Mesendoderm (in vitro differentiated cells): ENCODE measurements at regions not wholly inside any gene's neighbourhood (a gene's known extent, or its start where the extent isn't known, plus 50 kb on each side); places are given as distances from the start of the nearest gene placed in this dataset.

Experiments
- DNase-seq: peaks from one replicate; pipeline ENCODE4 v3.0.0; 2013
- H2AK5ac ChIP-seq: 2 replicates; pipeline ENCODE4 v1.6.1; 2013; ENCODE audit warnings: low read length, inconsistent platforms
- H2BK120ac ChIP-seq: 2 replicates; pipeline ENCODE4 v1.6.1; 2013; ENCODE audit warnings: low read depth, mild to moderate bottlenecking, low read length, moderate library complexity, mixed read lengths
- H2BK15ac ChIP-seq: replicated peaks from 2 replicates; pipeline ENCODE4 v1.6.1; 2013; ENCODE audit warnings: low read depth, mild to moderate bottlenecking, moderate library complexity
- H2BK5ac ChIP-seq: 2 replicates; pipeline ENCODE4 v1.6.1; 2013; ENCODE audit warnings: low read length, inconsistent platforms
- H3K18ac ChIP-seq: 2 replicates; pipeline ENCODE4 v1.6.1; 2013; ENCODE audit warnings: mild to moderate bottlenecking, low read length, mixed read lengths
- H3K23ac ChIP-seq: one replicate; pipeline ENCODE4 v1.6.1; 2013; ENCODE audit warnings: low read length
- H3K27ac ChIP-seq: 2 replicates; pipeline ENCODE4 v1.5.1; 2013; ENCODE audit warnings: low read depth, mild to moderate bottlenecking, inconsistent platforms, low read length, moderate library complexity
- H3K27me3 ChIP-seq: 2 replicates; pipeline ENCODE4 v1.6.1; 2013; ENCODE audit warnings: low read length, control low read depth, mild to moderate bottlenecking, inconsistent platforms; ENCODE audit not compliant: insufficient read depth, poor library complexity
- H3K36me3 ChIP-seq: 2 replicates; pipeline ENCODE4 v1.6.1; 2013; ENCODE audit warnings: low read length, inconsistent platforms; ENCODE audit not compliant: control insufficient read depth, insufficient read depth
- H3K4ac ChIP-seq: one replicate; pipeline ENCODE4 v1.6.1; 2013; ENCODE audit warnings: low read depth, mild to moderate bottlenecking, low read length, moderate library complexity
- H3K4me1 ChIP-seq: 2 replicates; pipeline ENCODE4 v1.6.1; 2013; ENCODE audit warnings: low read depth, low read length, inconsistent platforms; ENCODE audit not compliant: control insufficient read depth
- H3K4me2 ChIP-seq: 2 replicates; pipeline ENCODE4 v1.6.1; 2013; ENCODE audit warnings: low read length
- H3K4me3 ChIP-seq: 2 replicates; pipeline ENCODE4 v1.5.1; 2013; ENCODE audit warnings: mild to moderate bottlenecking, low read length
- H3K56ac ChIP-seq: one replicate; pipeline ENCODE4 v1.6.1; 2013; ENCODE audit warnings: low read length
- H3K79me1 ChIP-seq: 2 replicates; pipeline ENCODE4 v1.6.1; 2013; ENCODE audit warnings: low read length, inconsistent platforms
- H3K79me2 ChIP-seq: 2 replicates; pipeline ENCODE4 v1.6.1; 2013; ENCODE audit warnings: mild to moderate bottlenecking, low read length; ENCODE audit not compliant: control insufficient read depth, insufficient read depth
- H3K9ac ChIP-seq: 2 replicates; pipeline ENCODE4 v1.6.1; 2013; ENCODE audit warnings: low read length, inconsistent platforms
- H4K5ac ChIP-seq: one replicate; pipeline ENCODE4 v1.6.1; 2013; ENCODE audit warnings: low read length
- H4K8ac ChIP-seq: one replicate; pipeline ENCODE4 v1.6.1; 2013; ENCODE audit warnings: low read depth, mild to moderate bottlenecking, control low read depth, low read length, moderate library complexity
- WGBS: extraction: QIAGEN DNeasy Blood & Tissue Kit; methylation state at CpG from one replicate; pipeline ENCODE4 v1.1.7; 2013; ENCODE audit warnings: low lambda C conversion rate, missing lambda C conversion rate; ENCODE audit not compliant: insufficient coverage; ENCODE audit errors: extremely low coverage; 5-methylcytosine and 5-hydroxymethylcytosine counted together

DNA sequence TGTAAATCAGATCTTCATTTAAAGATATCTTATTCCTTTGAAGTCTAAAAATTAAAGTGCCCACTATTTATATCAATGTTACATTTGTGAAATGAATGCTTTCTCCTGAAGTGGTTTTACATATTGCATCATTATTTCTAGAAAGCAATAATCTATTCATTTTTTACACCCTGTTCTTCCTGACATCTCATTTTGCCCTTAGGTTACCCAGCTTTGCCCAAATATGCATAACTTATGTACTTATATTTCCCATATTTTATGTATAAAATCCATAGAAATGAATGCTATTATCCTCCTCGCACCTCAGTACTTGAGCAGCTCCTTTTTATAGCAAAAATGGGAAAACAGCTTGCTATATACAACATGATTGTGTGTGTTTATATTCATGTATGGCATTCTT, 396.5 kb upstream of the DSEL start:
- no peak overlapping the region for H3K9ac ChIP-seq
- no peak overlapping the region for H3K23ac ChIP-seq
- no peaks in the 10 kb centered on the region for H3K36me3 ChIP-seq
- DNase-seq, result no peak
- H4K8ac ChIP-seq, result no peak overlapping the region
- H4K5ac ChIP-seq, result no peak overlapping the region
- no peak overlapping the region for H3K56ac ChIP-seq
- no peak overlapping the region for H2BK5ac ChIP-seq
- WGBS, result no CpG with 5 or more reads among the region's 1 CpG
- H3K18ac ChIP-seq, result no peak overlapping the region
- H3K4me1 ChIP-seq, result no peaks in the 10 kb centered on the region
- H3K4me2 ChIP-seq, result no peak overlapping the region
- no peak overlapping the region for H2BK15ac ChIP-seq
- H3K79me1 ChIP-seq, result no peaks in the 10 kb centered on the region
- H3K27ac ChIP-seq, result no peak overlapping the region
- H3K79me2 ChIP-seq, result no peaks in the 10 kb centered on the region
- H2BK120ac ChIP-seq, result no peak overlapping the region
- no peak overlapping the region for H3K4me3 ChIP-seq
- no peak overlapping the region for H3K4ac ChIP-seq
- no peak overlapping the region for H2AK5ac ChIP-seq
- no peaks in the 10 kb centered on the region for H3K27me3 ChIP-seq

DNA sequence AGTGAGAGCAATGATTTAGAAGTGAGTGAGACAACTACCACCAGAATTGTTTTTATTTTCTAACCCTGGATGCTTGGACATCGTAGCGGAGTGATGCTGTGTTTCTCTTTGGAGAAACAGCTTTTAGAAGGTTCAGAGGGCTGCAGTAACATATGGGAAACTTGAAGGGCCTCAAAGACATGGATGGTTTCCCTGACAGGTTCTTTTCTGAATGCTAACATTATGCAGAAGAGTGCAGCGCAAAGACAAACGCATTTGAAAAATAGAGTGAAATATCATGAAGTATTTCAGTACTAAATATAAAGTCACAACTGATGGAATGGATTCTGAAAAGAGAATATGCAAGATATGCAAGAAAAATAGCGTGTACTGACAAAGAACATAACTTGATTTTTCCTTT, 385.1 kb upstream of the DSEL start:
- no CpG with 5 or more reads among the region's 5 CpGs for WGBS

DNA sequence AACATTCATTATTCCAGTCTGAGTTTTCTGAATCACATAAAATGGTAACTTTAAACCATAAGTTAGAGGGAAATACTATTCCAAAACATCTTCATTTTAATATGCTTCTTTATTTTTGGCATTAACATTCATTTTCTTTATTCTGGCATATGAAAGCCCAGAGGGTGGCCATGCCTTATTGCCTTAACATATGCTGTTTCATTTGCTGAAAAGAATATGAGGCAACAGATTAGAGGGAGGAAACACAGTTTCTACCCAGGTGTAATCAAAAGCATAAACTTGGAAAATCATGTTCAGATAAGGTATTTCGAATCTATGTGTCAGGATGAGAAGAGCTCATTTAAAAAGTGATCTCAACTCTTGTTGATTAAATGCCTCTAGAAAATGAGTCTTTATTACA, 379.9 kb upstream of the DSEL start:
- WGBS, result no CpG with 5 or more reads among the region's 1 CpG

More for the DNA sequence above, 385.1 kb upstream of the DSEL start:
- Histone ChIP-seq H3K56ac (no peak overlapping the region), H3K4me1 (no peaks in the 10 kb centered on the region), H2BK15ac (no peak overlapping the region), H2BK120ac (no peak overlapping the region), H3K27ac (no peak overlapping the region), H3K18ac (no peak overlapping the region), H3K4me3 (no peak overlapping the region), H3K79me2 (no peaks in the 10 kb centered on the region), H3K23ac (no peak overlapping the region), H4K5ac (no peak overlapping the region), H4K8ac (no peak overlapping the region), H3K27me3 (no peaks in the 10 kb centered on the region), H2BK5ac (no peak overlapping the region), H3K9ac (no peak overlapping the region), H3K79me1 (no peaks in the 10 kb centered on the region), H2AK5ac (no peak overlapping the region), H3K4ac (no peak overlapping the region), H3K4me2 (no peak overlapping the region), H3K36me3 (no peaks in the 10 kb centered on the region)
- DNase-seq, result no peak

DNA sequence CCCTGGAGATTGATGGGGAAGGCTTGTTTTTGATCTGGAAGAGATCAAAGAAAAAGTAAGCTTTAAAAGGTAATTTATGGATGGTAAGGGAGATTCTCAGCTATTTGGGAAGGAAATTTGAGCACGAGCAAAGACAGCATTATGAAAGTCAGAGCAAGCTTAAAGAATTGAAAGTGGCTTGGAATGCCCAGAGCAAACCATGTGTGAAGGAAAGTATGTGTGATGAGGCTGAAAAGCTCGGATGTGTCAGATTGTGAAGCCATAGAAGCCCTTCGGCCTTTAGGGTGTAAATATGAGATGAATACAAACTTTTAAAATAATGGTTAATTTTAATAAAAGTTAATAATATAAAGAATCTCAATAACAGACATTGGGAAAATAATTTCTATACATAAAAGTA, 377.4 kb upstream of the DSEL start:
- no CpG with 5 or more reads among the region's 3 CpGs for WGBS
- no peak for DNase-seq
- Histone ChIP-seq H2BK5ac (no peak overlapping the region), H3K79me1 (no peaks in the 10 kb centered on the region), H3K23ac (no peak overlapping the region), H3K36me3 (no peaks in the 10 kb centered on the region), H3K56ac (no peak overlapping the region), H3K27ac (no peak overlapping the region), H4K8ac (no peak overlapping the region), H3K79me2 (no peaks in the 10 kb centered on the region), H3K4ac (no peak overlapping the region), H3K4me3 (no peak overlapping the region), H3K4me1 (no peaks in the 10 kb centered on the region), H3K18ac (no peak overlapping the region), H3K27me3 (no peaks in the 10 kb centered on the region), H3K9ac (no peak overlapping the region), H2BK120ac (no peak overlapping the region), H3K4me2 (no peak overlapping the region), H2BK15ac (no peak overlapping the region), H4K5ac (no peak overlapping the region), H2AK5ac (no peak overlapping the region)

More for the DNA sequence above, 379.9 kb upstream of the DSEL start:
- Histone ChIP-seq H3K27ac (no peak overlapping the region), H3K56ac (no peak overlapping the region), H3K9ac (no peak overlapping the region), H3K27me3 (no peaks in the 10 kb centered on the region), H4K8ac (no peak overlapping the region), H3K79me1 (no peaks in the 10 kb centered on the region), H3K79me2 (no peaks in the 10 kb centered on the region), H3K4me2 (no peak overlapping the region), H2BK15ac (no peak overlapping the region), H3K36me3 (no peaks in the 10 kb centered on the region), H2AK5ac (no peak overlapping the region), H2BK5ac (no peak overlapping the region), H3K23ac (no peak overlapping the region), H3K18ac (no peak overlapping the region), H4K5ac (no peak overlapping the region), H2BK120ac (no peak overlapping the region), H3K4ac (no peak overlapping the region), H3K4me3 (no peak overlapping the region), H3K4me1 (no peaks in the 10 kb centered on the region)
- DNase-seq, result no peak

DNA sequence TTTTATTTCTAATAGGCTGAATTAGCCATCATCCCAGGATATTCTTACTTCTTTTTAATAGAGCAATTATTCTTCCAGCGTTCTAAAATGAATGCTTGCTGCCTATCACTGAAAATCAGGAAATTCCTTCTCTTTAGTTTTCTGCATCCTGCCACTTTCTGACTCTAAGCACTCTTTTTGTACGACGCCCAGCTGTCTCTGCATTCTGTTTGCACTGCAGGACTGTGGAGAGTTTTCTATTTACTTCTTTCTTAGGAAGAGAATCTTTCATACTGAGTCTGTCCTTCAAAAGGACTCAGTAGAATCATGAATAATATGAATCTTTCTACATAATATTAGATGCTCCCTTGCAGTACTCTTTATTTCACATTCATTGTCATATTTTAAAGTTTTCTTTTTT, 360.4 kb upstream of the DSEL start:
- no peak overlapping the region for H3K56ac ChIP-seq
- no peak overlapping the region for H3K4ac ChIP-seq
- no CpG with 5 or more reads among the region's 3 CpGs for WGBS
- no peaks in the 10 kb centered on the region for H3K27me3 ChIP-seq
- H3K36me3 ChIP-seq, result no peaks in the 10 kb centered on the region
- H2BK15ac ChIP-seq, result no peak overlapping the region
- no peaks in the 10 kb centered on the region for H3K4me1 ChIP-seq
- H2AK5ac ChIP-seq, result no peak overlapping the region
- no peak overlapping the region for H3K23ac ChIP-seq
- H4K5ac ChIP-seq, result no peak overlapping the region
- H3K18ac ChIP-seq, result no peak overlapping the region
- H3K4me2 ChIP-seq, result no peak overlapping the region
- no peaks in the 10 kb centered on the region for H3K79me2 ChIP-seq
- no peak for DNase-seq
- no peak overlapping the region for H2BK120ac ChIP-seq
- H3K4me3 ChIP-seq, result no peak overlapping the region
- H3K9ac ChIP-seq, result no peak overlapping the region
- H3K27ac ChIP-seq, result no peak overlapping the region
- no peak overlapping the region for H2BK5ac ChIP-seq
- H3K79me1 ChIP-seq, result no peaks in the 10 kb centered on the region
- no peak overlapping the region for H4K8ac ChIP-seq

DNA sequence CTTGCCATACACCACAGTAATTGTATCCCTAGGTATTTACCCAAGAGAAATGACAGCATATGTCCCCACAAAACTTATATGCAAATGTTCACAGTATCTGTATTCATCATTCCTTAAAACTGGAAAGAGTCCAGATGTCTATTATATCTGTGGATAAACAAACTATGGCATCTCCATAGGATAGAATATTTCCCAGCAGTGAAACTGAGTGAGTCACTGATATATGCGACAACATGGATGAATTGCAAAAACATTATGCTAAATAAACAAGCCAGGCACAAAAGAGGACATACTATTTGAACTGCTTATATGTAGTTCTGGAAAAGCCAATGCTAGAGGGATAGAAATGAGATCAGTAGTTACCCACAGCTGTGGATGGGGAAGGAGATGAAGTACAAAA, 359.4 kb upstream of the DSEL start:
- H3K4me3 ChIP-seq, result no peak overlapping the region

More for the DNA sequence above, 359.4 kb upstream of the DSEL start:
- Histone ChIP-seq H3K79me2 (no peaks in the 10 kb centered on the region), H3K79me1 (no peaks in the 10 kb centered on the region), H3K9ac (no peak overlapping the region), H3K4me1 (no peaks in the 10 kb centered on the region), H3K27me3 (no peaks in the 10 kb centered on the region), H3K27ac (no peak overlapping the region), H3K18ac (no peak overlapping the region), H3K56ac (no peak overlapping the region), H4K5ac (no peak overlapping the region), H3K23ac (no peak overlapping the region), H3K4ac (no peak overlapping the region), H3K36me3 (no peaks in the 10 kb centered on the region), H2AK5ac (no peak overlapping the region), H3K4me2 (no peak overlapping the region), H2BK15ac (no peak overlapping the region), H2BK120ac (no peak overlapping the region), H4K8ac (no peak overlapping the region), H2BK5ac (no peak overlapping the region)
- no CpG with 5 or more reads among the region's 1 CpG for WGBS
- DNase-seq, result no peak
